Dendritic cell treated with granulocyte-macrophage colony-stimulating factor and Interleukin-4, amounts not matched to agents 40 ng/mL and 50 ng/mL, for 4 days (primary cell): ENCODE measurements at regions not wholly inside any gene's neighbourhood (a gene's known extent, or its start where the extent isn't known, plus 50 kb on each side); places are given as distances from the start of the nearest gene placed in this dataset.

Experiments used
- H3K27ac Mint-ChIP-seq: one replicate; pipeline ENCODE4 v1.8.0; 2022; ENCODE audit warnings: mild to moderate bottlenecking, mixed read lengths
- H3K27me3 Mint-ChIP-seq: one replicate; pipeline ENCODE4 v1.8.0; 2022; ENCODE audit warnings: mild to moderate bottlenecking, mixed read lengths
- H3K36me3 Mint-ChIP-seq: one replicate; pipeline ENCODE4 v1.8.0; 2022; ENCODE audit warnings: low read depth, mixed read lengths
- H3K4me1 Mint-ChIP-seq: one replicate; pipeline ENCODE4 v1.8.0; 2022; ENCODE audit warnings: low read depth, mixed read lengths
- H3K4me3 Mint-ChIP-seq: one replicate; pipeline ENCODE4 v1.8.0; 2022; ENCODE audit warnings: mild to moderate bottlenecking, moderate library complexity, mixed read lengths
- H3K9me3 Mint-ChIP-seq: one replicate; pipeline ENCODE4 v1.8.0; 2022; ENCODE audit warnings: mixed read lengths
- intact Hi-C: fragments of 100-400 bp; cut with micrococcal nuclease; formaldehyde crosslinking; loops from one replicate; pipeline ENCODE4 v1.15.0; 2022

- Mint-ChIP-seq H3K4me1 (no peaks in the 10 kb centered on the region), H3K4me3 (no peak overlapping the region), H3K9me3 (no peaks in the 10 kb centered on the region), H3K27ac (no peak overlapping the region), H3K36me3 (no peaks in the 10 kb centered on the region), H3K27me3 (no peaks in the 10 kb centered on the region)
- intact Hi-C loops = no loop called here
Observed at GRCh38 chr6:54057058-54057457, 54.2 kb upstream of the MLIP start.

DNA sequence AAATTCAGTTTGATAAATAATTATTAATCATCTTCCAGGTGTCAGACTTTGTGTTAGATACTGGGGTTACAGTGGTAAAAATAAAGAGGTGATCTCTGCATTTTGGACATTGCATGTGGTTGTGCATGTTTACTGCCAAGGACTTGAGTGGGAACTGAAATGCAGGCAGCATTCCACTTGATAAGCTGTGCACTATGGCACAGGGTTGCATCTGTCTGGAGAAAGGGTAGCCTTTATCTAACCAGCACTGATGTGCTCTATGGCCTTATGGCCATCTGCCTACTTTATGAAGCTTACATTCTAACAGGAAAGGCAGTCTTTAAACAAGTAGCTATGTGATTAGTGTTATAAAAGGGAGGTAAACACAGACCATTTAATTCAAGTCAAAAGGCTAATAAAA lies 53.0 kb upstream of the MLIP start:
- intact Hi-C loops = no loop called here
- H3K27me3 Mint-ChIP-seq = no peaks in the 10 kb centered on the region
- no peaks in the 10 kb centered on the region for H3K9me3 Mint-ChIP-seq
- H3K4me3 Mint-ChIP-seq = no peak overlapping the region
- no peaks in the 10 kb centered on the region for H3K4me1 Mint-ChIP-seq
- H3K36me3 Mint-ChIP-seq = no peaks in the 10 kb centered on the region
- H3K27ac Mint-ChIP-seq = no peak overlapping the region

- H3K27ac Mint-ChIP-seq = no peak overlapping the region
- no peaks in the 10 kb centered on the region for H3K4me1 Mint-ChIP-seq
- H3K27me3 Mint-ChIP-seq = no peaks in the 10 kb centered on the region
Observed at GRCh38 chr6:54059683-54060082, 51.6 kb upstream of the MLIP start.

GRCh38 chr6:54060286-54060685 lies 51.0 kb upstream of the MLIP start:
- H3K36me3 Mint-ChIP-seq = no peaks in the 10 kb centered on the region
- no peaks in the 10 kb centered on the region for H3K27me3 Mint-ChIP-seq
- intact Hi-C loops = no loop called here
- H3K4me1 Mint-ChIP-seq = no peaks in the 10 kb centered on the region
- no peak overlapping the region for H3K4me3 Mint-ChIP-seq
- H3K27ac Mint-ChIP-seq = no peak overlapping the region
- no peaks in the 10 kb centered on the region for H3K9me3 Mint-ChIP-seq

More at GRCh38 chr6:54059683-54060082, 51.6 kb upstream of the MLIP start:
- no peaks in the 10 kb centered on the region for H3K9me3 Mint-ChIP-seq
- H3K4me3 Mint-ChIP-seq = no peak overlapping the region
- no peaks in the 10 kb centered on the region for H3K36me3 Mint-ChIP-seq
- intact Hi-C loops = no loop called here
